GM06990 (cell line): ENCODE measurements at regions not wholly inside any gene's neighbourhood (a gene's known extent, or its start where the extent isn't known, plus 50 kb on each side); places are given as distances from the start of the nearest gene placed in this dataset.
"Not testable (repeated sequence)": the region's sequence is repeated elsewhere in the genome, so short reads cannot be mapped to it uniquely, and the experiment has no call there.

Experiments
- DNase-seq: peaks from one replicate; pipeline ENCODE4 v3.0.0-alpha.2; 2011; ENCODE audit not compliant: insufficient read length; ENCODE audit errors: extremely low read depth
- H3K27me3 ChIP-seq: replicated peaks from 2 replicates; pipeline ENCODE4 v1.6.0; 2011; ENCODE audit warnings: low read length; ENCODE audit not compliant: control insufficient read depth, insufficient read depth
- H3K36me3 ChIP-seq: 2 replicates; pipeline ENCODE4 v1.5.1; 2011; ENCODE audit warnings: low read length; ENCODE audit not compliant: control insufficient read depth, insufficient read depth
- H3K4me3 ChIP-seq: replicated peaks from 2 replicates; pipeline ENCODE4 v1.5.1; 2011; ENCODE audit warnings: low read depth, mild to moderate bottlenecking, control low read depth, low read length
- CTCF ChIP-seq: IDR thresholded peaks from 2 replicates; pipeline ENCODE4 v1.5.1; 2011; ENCODE audit warnings: low read length, control low read depth, mild to moderate bottlenecking, inconsistent platforms; ENCODE audit not compliant: insufficient read depth, poor library complexity, severe bottlenecking

- peak; percentile 44 for TF ChIP-seq CTCF
- no peak overlapping the region for H3K4me3 ChIP-seq
- H3K27me3 ChIP-seq = no peaks in the 10 kb centered on the region
- H3K36me3 ChIP-seq = no peaks in the 10 kb centered on the region
- DNase-seq = no peak
Observed at GRCh38 chr1:115506924-115507589, 134.7 kb upstream of the VANGL1 start.

GRCh38 chr1:115506518-115506917 lies 135.3 kb upstream of the VANGL1 start:
- no peak for TF ChIP-seq CTCF
- Histone ChIP-seq H3K36me3 (no peaks in the 10 kb centered on the region), H3K4me3 (no peak overlapping the region), H3K27me3 (no peaks in the 10 kb centered on the region)
- DNase-seq = no peak

GRCh38 chr1:115505148-115505571 lies 136.6 kb upstream of the VANGL1 start:
- no peaks in the 10 kb centered on the region for H3K36me3 ChIP-seq
- DNase-seq = no peak
- no peak for TF ChIP-seq CTCF
- no peaks in the 10 kb centered on the region for H3K27me3 ChIP-seq
- no peak overlapping the region for H3K4me3 ChIP-seq

- DNase-seq, H3K4me3 ChIP-seq, H3K27me3 ChIP-seq, H3K36me3 ChIP-seq: not testable (repeated sequence)
Observed at GRCh38 chr1:115502183-115502582, 139.6 kb upstream of the VANGL1 start.

GRCh38 chr1:115501476-115501875 lies 140.3 kb upstream of the VANGL1 start:
- no peak overlapping the region for H3K4me3 ChIP-seq
- TF ChIP-seq CTCF = no peak
- no peaks in the 10 kb centered on the region for H3K27me3 ChIP-seq
- no peak for DNase-seq
- H3K36me3 ChIP-seq = no peaks in the 10 kb centered on the region

- TF ChIP-seq CTCF = no peak
- no peaks in the 10 kb centered on the region for H3K36me3 ChIP-seq
- peaks cover 1% of the 10 kb centered on the region; the same call in 1 of the 2 replicates for H3K27me3 ChIP-seq
- no peak overlapping the region for H3K4me3 ChIP-seq
- DNase-seq = no peak
Observed at GRCh38 chr1:115499253-115499652, 142.5 kb upstream of the VANGL1 start.
